SK-N-SH (cell line): ENCODE measurements at regions not wholly inside any gene's neighbourhood (a gene's known extent, or its start where the extent isn't known, plus 50 kb on each side); places are given as distances from the start of the nearest gene placed in this dataset.

Experiments used
- CTCF ChIP-seq: fragments of 200-600 bp; sonication (generic); IDR thresholded peaks from 2 replicates; pipeline ENCODE4 v1.6.1; 2017; ENCODE audit warnings: antibody characterized with exemption, mild to moderate bottlenecking, moderate library complexity
- EP300 ChIP-seq, 2 experiments: IDR thresholded peaks; 2 replicates each; pipeline versions ENCODE4 v1.4.0 to v1.6.1; 2012; ENCODE audit warnings: borderline replicate concordance in 1 of 2, low read depth in 1 of 2, low read length in 1 of 2
- EZH2phosphoT487 ChIP-seq: fragments of 200-600 bp; sonication (generic); IDR thresholded peaks from 2 replicates; pipeline ENCODE4 v1.6.1; 2017; ENCODE audit warnings: low read depth, mixed run types, mild to moderate bottlenecking, antibody characterized with exemption, moderate library complexity, borderline replicate concordance
- FOSL2 ChIP-seq: IDR thresholded peaks from 2 replicates; pipeline ENCODE4 v1.4.0; 2012; ENCODE audit warnings: low read depth, mild to moderate bottlenecking, moderate library complexity, borderline replicate concordance
- FOXM1 ChIP-seq: IDR thresholded peaks from 2 replicates; pipeline ENCODE4 v1.4.0; 2012; ENCODE audit warnings: low read depth, mild to moderate bottlenecking
- GABPA ChIP-seq: IDR thresholded peaks from 2 replicates; pipeline ENCODE4 v1.4.0; 2012; ENCODE audit warnings: low read depth, mild to moderate bottlenecking
- RFX5 ChIP-seq: IDR thresholded peaks from 2 replicates; pipeline ENCODE4 v1.6.1; 2012; ENCODE audit warnings: mild to moderate bottlenecking, improper control_type of control experiment, low read length
- TEAD4 ChIP-seq: IDR thresholded peaks from 2 replicates; pipeline ENCODE4 v1.4.0; 2012; ENCODE audit warnings: mild to moderate bottlenecking, borderline replicate concordance; ENCODE audit not compliant: insufficient read depth
- YY1 ChIP-seq: IDR thresholded peaks from 2 replicates; pipeline ENCODE4 v1.4.0; 2012; ENCODE audit warnings: low read depth, mild to moderate bottlenecking

DNA sequence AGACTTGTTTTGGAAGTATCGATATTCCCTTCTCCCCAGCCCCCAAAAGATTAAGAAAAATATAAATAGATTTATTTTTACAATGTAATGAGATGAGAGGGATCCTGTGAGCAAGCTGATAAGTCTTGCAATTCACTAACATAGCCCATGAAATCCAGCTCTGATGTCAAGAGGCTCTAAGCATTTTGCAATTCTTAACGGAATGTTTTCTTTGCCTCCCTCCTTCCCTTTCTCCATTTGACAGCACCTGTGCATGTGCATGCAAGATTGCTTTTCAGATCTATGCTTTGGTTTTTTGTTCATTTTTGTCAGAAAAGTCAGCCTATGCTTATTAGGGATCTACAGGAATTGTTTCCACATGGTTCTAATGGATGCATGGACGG is 169.9 kb downstream of the SLIT2 start:
- no peak for TF ChIP-seq CTCF
- no peak for TF ChIP-seq FOXM1
- TF ChIP-seq EP300 (IDR thresholded peaks at IDR 0.05; ENCODE audit: borderline replicate concordance in 1 of 2, low read depth in 1 of 2, low read length in 1 of 2), result no peak
- TF ChIP-seq YY1, result no peak
- TF ChIP-seq GABPA, result no peak
- no peak for TF ChIP-seq RFX5
- no peak for TF ChIP-seq EZH2phosphoT487
- no peak for TF ChIP-seq FOSL2
- TF ChIP-seq TEAD4, result no peak
